Upper lobe of left lung (tissue), 6 donors: ENCODE measurements at regions not wholly inside any gene's neighbourhood (a gene's known extent, or its start where the extent isn't known, plus 50 kb on each side); places are given as distances from the start of the nearest gene placed in this dataset.

Experiments
- ATAC-seq, 2 donors: fragments of 200-7000 bp; cut with Tn5 transposase; one replicate each; pipeline ENCODE4 v1.9.1; 2022; ENCODE audit warnings: mild to moderate bottlenecking in 2 of 2, moderate library complexity in 2 of 2; ENCODE audit not compliant: low FRiP score in 2 of 2
- DNase-seq, 2 donors: peaks; one replicate each; pipeline ENCODE4 v3.0.0-alpha.2; 2019 to 2020
- H3K27ac ChIP-seq, 4 donors: fragments of 200-600 bp; sonication (generic); one replicate each; pipeline ENCODE4 v1.5.1; 2016 to 2019
- H3K27me3 ChIP-seq, 4 donors: fragments of 200-600 bp; sonication (generic); one replicate each; pipeline ENCODE4 v1.5.1; 2017 to 2019
- H3K36me3 ChIP-seq, 4 donors: fragments of 200-600 bp; sonication (generic); one replicate each; pipeline ENCODE4 v1.5.1; 2016 to 2019
- H3K4me1 ChIP-seq, 4 donors: fragments of 200-600 bp; sonication (generic); one replicate each; pipeline ENCODE4 v1.5.1; 2018 to 2019
- H3K4me3 ChIP-seq, 4 donors: fragments of 200-600 bp; sonication (generic); one replicate each; pipeline ENCODE4 v1.5.1; 2017 to 2019; ENCODE audit warnings: mild to moderate bottlenecking in 2 of 4, moderate library complexity in 1 of 4
- H3K9me3 ChIP-seq, 4 donors: fragments of 200-600 bp; sonication (generic); one replicate each; pipeline ENCODE4 v1.5.1; 2018 to 2019
- CTCF ChIP-seq, 6 experiments: fragments of 450-650 bp in 4 of 6; fragments of 200-600 bp in 2 of 6; sonication (generic) in 2 of 6; IDR thresholded peaks; one replicate each; pipeline ENCODE4 v1.5.1; 2016 to 2019; ENCODE audit warnings: antibody characterized with exemption in 6 of 6
- EP300 ChIP-seq, 4 donors: sonication (generic); formaldehyde crosslinking; IDR thresholded peaks; one replicate each; pipeline ENCODE4 v1.5.1; 2017; ENCODE audit warnings: antibody characterized with exemption in 4 of 4, control low read depth in 2 of 4
- POLR2A ChIP-seq, 4 donors: fragments of 450-650 bp; IDR thresholded peaks; one replicate each; pipeline ENCODE4 v1.5.1; 2016 to 2017; ENCODE audit warnings: antibody characterized with exemption in 4 of 4, mild to moderate bottlenecking in 2 of 4
- POLR2AphosphoS5 ChIP-seq, 2 donors: sonication (generic); formaldehyde crosslinking; IDR thresholded peaks; one replicate each; pipeline ENCODE4 v1.5.1; 2017; ENCODE audit warnings: antibody characterized with exemption in 2 of 2
- WGBS, 2 donors: methylation state at CpG; one replicate each; pipeline ENCODE4 v1.1.5; 2017 to 2018; 5-methylcytosine and 5-hydroxymethylcytosine counted together
- donor health status: DM: no; HTN: no; CAD: no; lungs with moderate emphysema.
- donor health status: DM: no; HTN: yes; CAD: no; lungs with severe emphysema.

- peak in 1 of 6 experiments; percentile 8 for TF ChIP-seq CTCF (IDR thresholded peaks at IDR 0.05)
- no peak for TF ChIP-seq POLR2A (IDR thresholded peaks at IDR 0.05)
- Histone ChIP-seq H3K9me3 (no peaks in the 10 kb centered on the region), H3K27me3 (no peaks in the 10 kb centered on the region), H3K4me3 (no peak overlapping the region), H3K4me1 (no peaks in the 10 kb centered on the region), H3K27ac (no peak overlapping the region), H3K36me3 (no peaks in the 10 kb centered on the region)
- whole genome bisulfite sequencing, 2 donors: 43 to 47% methylated on average over 6 of the region's 6 CpGs
- ATAC-seq: no peak
- no peak for DNase-seq
These were observed 507.8 kb upstream of the MKI67 start for GRCh38 chr10:128633864-128634540.

GRCh38 chr10:128642023-128642422 lies 515.8 kb upstream of the MKI67 start:
- Histone ChIP-seq H3K4me3 (no peak overlapping the region), H3K9me3 (no peaks in the 10 kb centered on the region), H3K27me3 (no peaks in the 10 kb centered on the region), H3K36me3 (no peaks in the 10 kb centered on the region), H3K27ac (no peak overlapping the region), H3K4me1 (no peaks in the 10 kb centered on the region)
- ATAC-seq (no peak), DNase-seq (no peak)
- TF ChIP-seq POLR2AphosphoS5 (IDR thresholded peaks at IDR 0.05) (no peak), POLR2A (IDR thresholded peaks at IDR 0.05) (no peak), CTCF (IDR thresholded peaks at IDR 0.05) (no peak), EP300 (IDR thresholded peaks at IDR 0.05) (no peak)
- WGBS, 2 donors: 67 to 68% methylated on average over 4 of the region's 4 CpGs

- no peak overlapping the region for H3K4me3 ChIP-seq
- ATAC-seq: peak in 1 of 2 donors; percentile 54
- DNase-seq: no peak
- no peaks in the 10 kb centered on the region for H3K27me3 ChIP-seq
- no peak overlapping the region for H3K27ac ChIP-seq
- H3K9me3 ChIP-seq: no peaks in the 10 kb centered on the region
- H3K36me3 ChIP-seq: no peaks in the 10 kb centered on the region
- H3K4me1 ChIP-seq: no peaks in the 10 kb centered on the region
- 78 to 85% methylated on average over 2 of the region's 2 CpGs for WGBS, 2 donors
- TF ChIP-seq EP300 (IDR thresholded peaks at IDR 0.05): no peak
- no peak for TF ChIP-seq POLR2A (IDR thresholded peaks at IDR 0.05)
- TF ChIP-seq POLR2AphosphoS5 (IDR thresholded peaks at IDR 0.05): no peak
- TF ChIP-seq CTCF (IDR thresholded peaks at IDR 0.05): no peak
These were observed 516.3 kb upstream of the MKI67 start for GRCh38 chr10:128642502-128642901.

- ATAC-seq (no peak), DNase-seq (no peak)
- Histone ChIP-seq H3K4me3 (no peak overlapping the region), H3K4me1 (no peaks in the 10 kb centered on the region), H3K36me3 (no peaks in the 10 kb centered on the region), H3K27ac (no peak overlapping the region), H3K27me3 (no peaks in the 10 kb centered on the region), H3K9me3 (no peaks in the 10 kb centered on the region)
- WGBS, 2 donors: 78% methylated on average over 1 of the region's 1 CpG
- TF ChIP-seq POLR2A (IDR thresholded peaks at IDR 0.05) (no peak), EP300 (IDR thresholded peaks at IDR 0.05) (no peak), POLR2AphosphoS5 (IDR thresholded peaks at IDR 0.05) (no peak), CTCF (IDR thresholded peaks at IDR 0.05) (no peak)
These were observed 517.4 kb upstream of the MKI67 start for GRCh38 chr10:128643658-128644057.

- H3K27ac ChIP-seq: no peak overlapping the region
- no peak overlapping the region for H3K4me3 ChIP-seq
- DNase-seq (no peak), ATAC-seq (no peak)
- H3K9me3 ChIP-seq: no peaks in the 10 kb centered on the region
- 83% methylated on average over 2 of the region's 2 CpGs for WGBS, 2 donors
- H3K36me3 ChIP-seq: no peaks in the 10 kb centered on the region
- no peak for TF ChIP-seq EP300 (IDR thresholded peaks at IDR 0.05)
- no peak for TF ChIP-seq POLR2A (IDR thresholded peaks at IDR 0.05)
- TF ChIP-seq POLR2AphosphoS5 (IDR thresholded peaks at IDR 0.05): no peak
- no peak for TF ChIP-seq CTCF (IDR thresholded peaks at IDR 0.05)
- no peaks in the 10 kb centered on the region for H3K27me3 ChIP-seq
- no peaks in the 10 kb centered on the region for H3K4me1 ChIP-seq
These were observed 519.3 kb upstream of the MKI67 start for GRCh38 chr10:128645486-128645885.
